PC-9 (cell line): ENCODE measurements at regions not wholly inside any gene's neighbourhood (a gene's known extent, or its start where the extent isn't known, plus 50 kb on each side); places are given as distances from the start of the nearest gene placed in this dataset.

Experiments
- CTCF ChIP-seq: fragments of 200-600 bp; sonication (generic); conservative IDR thresholded peaks from 2 replicates; pipeline ENCODE4 v1.6.1; 2017; ENCODE audit warnings: mixed run types, antibody characterized with exemption, mild to moderate bottlenecking, moderate library complexity
- EZH2 ChIP-seq: fragments of 200-600 bp; sonication (generic); IDR thresholded peaks from 2 replicates; pipeline ENCODE4 v1.8.0; 2017; ENCODE audit warnings: antibody characterized with exemption, low read depth

GRCh38 chr15:38897551-38897950 lies 332.9 kb upstream of the RASGRP1 start:
- TF ChIP-seq CTCF (no peak), EZH2 (no peak)
